ENCODE measurements at regions not wholly inside any gene's neighbourhood (a gene's known extent, or its start where the extent isn't known, plus 50 kb on each side); places are given as distances from the start of the nearest gene placed in this dataset.

DNA sequence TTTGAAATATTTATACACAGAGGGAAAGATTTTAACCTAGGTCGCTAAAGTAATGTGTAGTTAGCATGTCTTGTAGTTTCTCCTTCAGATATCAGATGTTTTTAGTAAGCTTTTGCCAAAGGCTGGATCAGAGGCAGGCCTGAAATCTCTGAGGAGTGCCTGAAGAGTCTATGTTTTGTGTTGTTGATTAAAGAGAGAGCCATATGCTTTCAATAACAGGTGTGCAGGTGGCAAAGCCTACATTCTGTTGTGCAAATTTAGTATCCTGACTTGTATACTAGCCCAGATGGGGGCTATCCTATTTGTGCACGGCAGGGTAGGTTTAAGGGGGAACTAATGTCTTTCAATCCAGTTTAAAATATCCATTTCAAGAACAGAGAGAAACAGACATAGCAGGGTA, 167.1 kb upstream of the ATXN1 start:
- Histone ChIP-seq H3K36me3 (no peaks in the 10 kb centered on the region), H3K4me1 (no peaks in the 10 kb centered on the region), H3K9me3 (peaks cover 0 to 5% (median 0%) of the 10 kb centered on the region in 8 donors), H3K27me3 (replicated peaks in 1 of 7) (no peaks in the 10 kb centered on the region), H3K27ac (no peak overlapping the region), H3K4me3 (no peak overlapping the region)
- DNase-seq: no peak
- 79 to 92% (median 88%) methylated on average over 2 of the region's 2 CpGs for WGBS, 5 donors
- intact Hi-C loops (cut with DNase I; ENCODE audit: low total_unique reads): no loop called here
- TF ChIP-seq POLR2AphosphoS5 (IDR thresholded peaks at IDR 0.05): no peak
- no peak for TF ChIP-seq POLR2A (IDR thresholded peaks at IDR 0.05)
- TF ChIP-seq, protein P1, sequence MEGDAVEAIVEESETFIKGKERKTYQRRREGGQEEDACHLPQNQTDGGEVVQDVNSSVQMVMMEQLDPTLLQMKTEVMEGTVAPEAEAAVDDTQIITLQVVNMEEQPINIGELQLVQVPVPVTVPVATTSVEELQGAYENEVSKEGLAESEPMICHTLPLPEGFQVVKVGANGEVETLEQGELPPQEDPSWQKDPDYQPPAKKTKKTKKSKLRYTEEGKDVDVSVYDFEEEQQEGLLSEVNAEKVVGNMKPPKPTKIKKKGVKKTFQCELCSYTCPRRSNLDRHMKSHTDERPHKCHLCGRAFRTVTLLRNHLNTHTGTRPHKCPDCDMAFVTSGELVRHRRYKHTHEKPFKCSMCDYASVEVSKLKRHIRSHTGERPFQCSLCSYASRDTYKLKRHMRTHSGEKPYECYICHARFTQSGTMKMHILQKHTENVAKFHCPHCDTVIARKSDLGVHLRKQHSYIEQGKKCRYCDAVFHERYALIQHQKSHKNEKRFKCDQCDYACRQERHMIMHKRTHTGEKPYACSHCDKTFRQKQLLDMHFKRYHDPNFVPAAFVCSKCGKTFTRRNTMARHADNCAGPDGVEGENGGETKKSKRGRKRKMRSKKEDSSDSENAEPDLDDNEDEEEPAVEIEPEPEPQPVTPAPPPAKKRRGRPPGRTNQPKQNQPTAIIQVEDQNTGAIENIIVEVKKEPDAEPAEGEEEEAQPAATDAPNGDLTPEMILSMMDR (IDR thresholded peaks at IDR 0.05 in 8 of 11, conservative IDR thresholded peaks at IDR 0.05 in 3 of 11): no peak

DNA sequence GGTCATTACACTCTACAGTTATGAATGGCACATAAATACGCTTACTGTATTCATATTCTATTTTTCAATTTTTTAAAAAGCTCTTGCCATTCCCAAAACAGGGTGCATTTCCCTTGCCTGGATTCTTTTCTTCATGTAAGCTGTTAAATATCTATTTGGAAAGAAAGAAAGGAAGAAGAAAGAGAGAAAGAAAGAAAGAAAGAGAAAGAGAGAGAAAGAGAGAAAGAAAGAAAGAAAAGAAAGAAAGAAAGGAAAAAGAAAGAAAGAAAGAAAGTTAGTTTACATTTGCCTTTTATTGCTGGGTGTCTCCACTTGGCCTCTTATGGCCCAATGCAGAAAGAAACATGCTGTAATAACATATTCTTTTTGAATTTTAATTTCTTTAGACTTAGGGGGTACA, 165.9 kb upstream of the ATXN1 start:
- Histone ChIP-seq H3K9me3 (peaks cover 0 to 5% (median 0%) of the 10 kb centered on the region in 8 donors), H3K4me1 (no peaks in the 10 kb centered on the region), H3K27me3 (replicated peaks in 1 of 7) (no peaks in the 10 kb centered on the region), H3K27ac (no peak overlapping the region), H3K4me3 (no peak overlapping the region), H3K36me3 (no peaks in the 10 kb centered on the region)
- DNase-seq: no peak
- 90 to 100% (median 96%) methylated on average over 1 of the region's 1 CpG for WGBS, 5 donors
- TF ChIP-seq, protein P1 (IDR thresholded peaks at IDR 0.05 in 8 of 11, conservative IDR thresholded peaks at IDR 0.05 in 3 of 11): no peak
- TF ChIP-seq POLR2A (IDR thresholded peaks at IDR 0.05) (no peak), POLR2AphosphoS5 (IDR thresholded peaks at IDR 0.05) (no peak)
- intact Hi-C loops (cut with DNase I; ENCODE audit: low total_unique reads): no loop called here

DNA sequence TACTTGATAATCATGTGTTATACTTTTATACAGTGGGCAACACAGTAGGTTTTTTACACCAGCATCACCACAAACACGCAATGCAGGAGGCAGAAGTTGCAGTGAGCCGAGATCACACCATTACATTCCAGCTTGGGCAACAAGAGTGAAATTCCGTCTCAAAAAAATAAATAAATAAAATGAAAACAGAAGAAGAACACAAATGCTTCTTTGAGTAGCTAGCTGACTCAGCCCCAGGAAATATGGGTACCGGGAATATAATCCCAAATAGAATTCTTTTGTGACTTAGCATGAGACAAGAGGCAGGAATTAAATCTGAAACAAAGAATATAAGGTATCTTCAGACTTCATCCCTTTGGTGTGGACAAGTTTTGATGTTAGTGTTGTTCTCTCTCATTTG, 164.2 kb upstream of the ATXN1 start:
- 84 to 94% (median 91%) methylated on average over 4 of the region's 4 CpGs for WGBS, 5 donors
- H3K27me3 ChIP-seq (replicated peaks in 1 of 7): no peaks in the 10 kb centered on the region
- H3K4me1 ChIP-seq: no peaks in the 10 kb centered on the region
- TF ChIP-seq POLR2AphosphoS5 (IDR thresholded peaks at IDR 0.05) (no peak), POLR2A (IDR thresholded peaks at IDR 0.05) (no peak)
- TF ChIP-seq, protein P1 (IDR thresholded peaks at IDR 0.05 in 8 of 11, conservative IDR thresholded peaks at IDR 0.05 in 3 of 11): no peak
- no peaks in the 10 kb centered on the region for H3K36me3 ChIP-seq
- intact Hi-C loops (cut with DNase I; ENCODE audit: low total_unique reads): no loop called here
- DNase-seq: no peak
- H3K9me3 ChIP-seq: no peaks in the 10 kb centered on the region
- no peak overlapping the region for H3K27ac ChIP-seq
- H3K4me3 ChIP-seq: no peak overlapping the region

DNA sequence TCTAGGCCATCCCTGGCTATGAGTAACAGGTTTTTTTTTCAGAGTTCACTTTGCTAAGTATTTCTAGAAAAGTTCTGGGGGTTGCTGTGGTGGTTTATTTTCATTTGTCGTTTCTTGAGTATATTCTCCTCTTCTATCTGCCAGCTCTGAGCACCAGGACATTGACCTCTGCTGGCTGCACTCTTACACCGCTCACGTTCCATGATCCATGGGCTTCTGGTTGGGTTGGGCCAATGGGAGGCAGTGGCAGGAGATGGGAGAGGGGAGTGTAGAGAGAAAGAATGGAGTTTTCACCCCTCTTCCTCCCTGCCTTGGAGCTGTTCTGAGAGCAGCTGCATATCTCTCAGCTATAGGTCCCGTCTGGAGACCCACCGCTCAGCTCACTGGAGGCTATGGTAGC, 161.0 kb upstream of the ATXN1 start:
- no peak overlapping the region for H3K4me3 ChIP-seq
- H3K36me3 ChIP-seq: no peaks in the 10 kb centered on the region
- no peaks in the 10 kb centered on the region for H3K27me3 ChIP-seq (replicated peaks in 1 of 7)
- DNase-seq: no peak
- WGBS, 5 donors: 67 to 80% (median 71%) methylated on average over 5 of the region's 5 CpGs
- intact Hi-C loops (cut with DNase I; ENCODE audit: low total_unique reads): no loop called here
- no peaks in the 10 kb centered on the region for H3K4me1 ChIP-seq
- H3K9me3 ChIP-seq: no peaks in the 10 kb centered on the region
- no peak overlapping the region for H3K27ac ChIP-seq
- TF ChIP-seq POLR2AphosphoS5 (IDR thresholded peaks at IDR 0.05) (no peak), POLR2A (IDR thresholded peaks at IDR 0.05) (no peak)
- TF ChIP-seq, protein P1 (IDR thresholded peaks at IDR 0.05 in 8 of 11, conservative IDR thresholded peaks at IDR 0.05 in 3 of 11): no peak
